Prostate gland (tissue), 2 donors: ENCODE measurements at regions not wholly inside any gene's neighbourhood (a gene's known extent, or its start where the extent isn't known, plus 50 kb on each side); places are given as distances from the start of the nearest gene placed in this dataset.
A peak's percentile ranks its signal among the peaks of the same experiment; 100 is the strongest.
"Not testable (repeated sequence)": the region's sequence is repeated elsewhere in the genome, so short reads cannot be mapped to it uniquely, and the experiment has no call there.

Source experiments
- DNase-seq: peaks from one replicate; pipeline ENCODE4 v3.0.0-alpha.2; 2019; ENCODE audit warnings: low spot score
- H3K27ac ChIP-seq, 2 donors: fragments of 200-600 bp; sonication (generic); 2 replicates each; pipeline ENCODE4 v1.5.1; 2017 to 2019
- H3K27me3 ChIP-seq: fragments of 200-600 bp; sonication (generic); replicated peaks from 2 replicates; pipeline ENCODE4 v1.5.1; 2019; ENCODE audit not compliant: insufficient read depth
- H3K36me3 ChIP-seq, 2 donors: fragments of 200-600 bp; sonication (generic); 1 replicate in 1 of 2; 2 replicates in 1 of 2; pipeline versions ENCODE4 v1.5.1 to v1.8.1; 2017 to 2019
- H3K4me1 ChIP-seq: fragments of 200-600 bp; sonication (generic); replicated peaks from 2 replicates; pipeline ENCODE4 v1.5.1; 2019
- H3K4me3 ChIP-seq, 2 donors: fragments of 200-600 bp; sonication (generic); 2 replicates each; pipeline ENCODE4 v1.5.1; 2017 to 2019
- H3K9me3 ChIP-seq: fragments of 200-600 bp; sonication (generic); 2 replicates; pipeline ENCODE4 v1.5.1; 2017
- CTCF ChIP-seq, 4 experiments: fragments of 200-600 bp in 2 of 4; fragments of 450-650 bp in 2 of 4; sonication (generic) in 2 of 4; IDR thresholded peaks; 1 replicate in 3 of 4; 2 replicates in 1 of 4; pipeline ENCODE4 v1.5.1; 2016 to 2019; ENCODE audit warnings: antibody characterized with exemption in 4 of 4, mild to moderate bottlenecking in 2 of 4, moderate library complexity in 2 of 4
- POLR2A ChIP-seq: fragments of 450-650 bp; IDR thresholded peaks from one replicate; pipeline ENCODE4 v1.6.1; 2016; ENCODE audit warnings: antibody characterized with exemption, mild to moderate bottlenecking
- POLR2AphosphoS5 ChIP-seq: sonication (generic); formaldehyde crosslinking; IDR thresholded peaks from one replicate; pipeline ENCODE4 v1.6.1; 2017; ENCODE audit warnings: antibody characterized with exemption
- WGBS: methylation state at CpG from one replicate; pipeline ENCODE4 v1.1.5; 2018; 5-methylcytosine and 5-hydroxymethylcytosine counted together
- intact Hi-C: fragments of 100-400 bp; cut with DNase I; formaldehyde crosslinking; loops from one replicate; pipeline ENCODE4 v1.14.2; 2022

DNA sequence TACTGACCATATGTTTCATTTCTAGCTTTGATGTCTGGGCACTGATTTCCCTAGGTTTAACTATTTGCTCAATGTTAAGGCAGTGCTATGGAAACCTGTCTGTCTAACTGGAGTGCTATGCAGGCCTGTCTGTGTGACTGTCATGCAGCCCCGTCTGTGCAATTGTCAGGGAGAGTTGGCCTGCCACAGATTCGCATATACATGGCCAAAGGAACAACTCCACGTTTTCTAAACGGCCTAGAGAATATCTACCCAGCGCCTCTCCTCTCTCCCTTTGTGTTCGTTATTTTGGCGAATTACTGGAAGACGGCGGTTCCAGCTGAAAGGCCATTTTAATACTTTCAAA lies 59.6 kb upstream of the PSME4 start:
- no peak for TF ChIP-seq POLR2A
- no peak for TF ChIP-seq POLR2AphosphoS5
- TF ChIP-seq CTCF (IDR thresholded peaks at IDR 0.05): no peak
- H3K9me3 ChIP-seq: no peaks in the 10 kb centered on the region
- DNase-seq: no peak
- no peaks in the 10 kb centered on the region for H3K27me3 ChIP-seq
- H3K27ac ChIP-seq: peak overlapping the region; percentile 56 to 64
- intact Hi-C loops: no loop called here
- H3K36me3 ChIP-seq: no peaks in the 10 kb centered on the region
- no peaks in the 10 kb centered on the region for H3K4me1 ChIP-seq
- H3K4me3 ChIP-seq: no peak overlapping the region
- 55% methylated on average over 9 of the region's 9 CpGs for WGBS

DNA sequence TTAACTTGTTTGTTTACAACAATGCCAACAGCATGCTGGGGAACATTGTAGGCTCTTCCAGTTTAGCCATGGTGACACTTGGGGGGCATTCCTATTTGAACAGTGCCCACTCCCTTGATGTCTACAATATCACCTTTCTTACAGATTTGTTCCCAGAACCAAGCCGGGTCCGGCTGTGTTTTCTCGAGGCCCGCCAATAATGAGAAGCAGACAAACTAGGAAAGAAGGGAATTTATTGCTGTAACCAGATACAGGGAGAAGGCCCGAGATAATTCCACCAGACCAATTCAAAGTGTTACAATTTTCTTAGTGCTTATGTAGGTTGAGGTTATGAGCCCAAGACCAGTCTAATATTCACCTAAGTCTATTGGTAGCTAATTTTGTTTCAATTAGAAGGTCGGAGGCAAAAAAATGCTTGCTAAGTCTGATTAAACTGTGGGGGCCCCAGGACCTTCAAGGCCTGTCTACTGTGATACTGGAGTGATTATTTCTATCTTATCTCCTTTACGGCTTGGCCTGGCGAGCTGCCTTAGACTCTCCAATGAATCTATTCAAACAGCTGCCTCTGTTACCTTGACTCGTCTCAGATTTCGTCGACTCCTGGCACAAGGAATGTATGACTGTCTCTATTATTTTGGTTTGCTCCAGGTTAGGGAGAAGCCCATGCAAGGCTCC lies 59.1 kb upstream of the PSME4 start:
- Histone ChIP-seq H3K36me3 (no peaks in the 10 kb centered on the region), H3K27me3 (no peaks in the 10 kb centered on the region), H3K4me1 (no peaks in the 10 kb centered on the region), H3K27ac (peak overlapping the region; percentile 56 to 64), H3K4me3 (no peak overlapping the region), H3K9me3 (no peaks in the 10 kb centered on the region)
- no peak for TF ChIP-seq POLR2A
- no peak for TF ChIP-seq POLR2AphosphoS5
- TF ChIP-seq CTCF (IDR thresholded peaks at IDR 0.05): no peak
- WGBS: 29% methylated on average over 11 of the region's 11 CpGs
- intact Hi-C loops: no loop called here
- peak; percentile 35 for DNase-seq

DNA sequence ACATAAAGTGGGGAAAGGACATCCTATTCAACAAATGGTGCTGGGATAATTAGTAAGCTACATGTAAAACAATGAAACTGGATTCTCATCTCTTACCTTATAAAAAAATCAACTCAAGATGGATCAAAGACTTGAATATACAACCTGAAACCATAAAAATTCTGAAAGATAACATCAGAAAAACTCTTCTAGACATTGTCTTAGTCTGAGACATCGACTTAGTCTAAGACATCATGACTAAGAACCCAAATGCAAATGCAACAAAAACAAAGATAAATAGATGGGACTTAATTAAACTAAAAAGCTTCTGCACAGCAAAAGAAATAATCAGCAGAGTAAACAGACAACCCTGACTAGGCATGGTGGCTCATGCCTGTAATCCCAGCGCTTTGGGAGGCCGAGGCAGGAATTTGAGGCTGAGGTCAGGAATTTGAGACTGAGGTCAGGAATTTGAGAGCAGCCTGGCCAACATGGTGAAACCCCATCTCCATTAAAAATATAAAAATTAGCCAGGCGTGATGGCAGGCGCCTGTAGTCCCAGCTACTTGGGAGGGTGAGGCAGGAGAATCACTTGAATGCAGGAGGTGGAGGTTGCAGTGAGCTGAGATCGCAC lies 54.8 kb upstream of the PSME4 start:
- WGBS: 76% methylated on average over 6 of the region's 6 CpGs
- H3K27me3 ChIP-seq, H3K4me3 ChIP-seq, H3K27ac ChIP-seq, intact Hi-C loops, H3K4me1 ChIP-seq, H3K9me3 ChIP-seq, DNase-seq, H3K36me3 ChIP-seq: not testable (repeated sequence)

- H3K9me3 ChIP-seq: no peaks in the 10 kb centered on the region
- TF ChIP-seq POLR2A: no peak
- TF ChIP-seq POLR2AphosphoS5: no peak
- TF ChIP-seq CTCF (IDR thresholded peaks at IDR 0.05): no peak
- H3K27me3 ChIP-seq: no peaks in the 10 kb centered on the region
- no peak overlapping the region for H3K4me3 ChIP-seq
- intact Hi-C loops: no loop called here
- no peaks in the 10 kb centered on the region for H3K4me1 ChIP-seq
- WGBS: 98% methylated on average over 2 of the region's 2 CpGs
- H3K27ac ChIP-seq: no peak overlapping the region
- no peaks in the 10 kb centered on the region for H3K36me3 ChIP-seq
- DNase-seq: no peak
Observed at GRCh38 chr2:54024576-54024975, 53.8 kb upstream of the PSME4 start.

- no peak for TF ChIP-seq CTCF (IDR thresholded peaks at IDR 0.05)
- peak; percentile 27 for TF ChIP-seq POLR2AphosphoS5
- Histone ChIP-seq H3K36me3 (no peaks in the 10 kb centered on the region), H3K9me3 (no peaks in the 10 kb centered on the region), H3K27ac (peak overlapping the region in 1 of 2 donors; percentile 9), H3K4me3 (no peak overlapping the region), H3K27me3 (no peaks in the 10 kb centered on the region), H3K4me1 (no peaks in the 10 kb centered on the region)
- intact Hi-C loops: no loop called here
- 45% methylated on average over 3 of the region's 3 CpGs for WGBS
- DNase-seq: no peak
Observed at GRCh38 chr2:54021702-54022101, 50.9 kb upstream of the PSME4 start.
